OCI-LY1 (cell line): ENCODE measurements at regions not wholly inside any gene's neighbourhood (a gene's known extent, or its start where the extent isn't known, plus 50 kb on each side); places are given as distances from the start of the nearest gene placed in this dataset.

Experiments
- H2AFZ ChIP-seq: fragments of 200-600 bp; sonication (generic), shearing (Covaris generic); 2 replicates; pipeline ENCODE4 v1.6.0; 2014; ENCODE audit warnings: antibody characterized with exemption, mild to moderate bottlenecking, low read length
- H3F3A ChIP-seq: fragments of 200-600 bp; sonication (generic), shearing (Covaris generic); 2 replicates; pipeline ENCODE4 v1.6.0; 2014; ENCODE audit warnings: mild to moderate bottlenecking, antibody characterized with exemption, low read length, moderate library complexity; ENCODE audit not compliant: insufficient read depth
- H3K27ac ChIP-seq: fragments of 200-600 bp; sonication (generic); 2 replicates; pipeline ENCODE4 v1.5.1; 2014; ENCODE audit warnings: low read length, mixed run types, mild to moderate bottlenecking, low read depth; ENCODE audit not compliant: poor library complexity, severe bottlenecking
- H3K27me3 ChIP-seq: fragments of 200-600 bp; sonication (generic); 2 replicates; pipeline ENCODE4 v1.6.0; 2014; ENCODE audit warnings: antibody characterized with exemption, mild to moderate bottlenecking, low read length, moderate library complexity; ENCODE audit not compliant: insufficient read depth
- H3K36me3 ChIP-seq: fragments of 200-600 bp; sonication (generic); 2 replicates; pipeline ENCODE4 v1.6.1; 2014; ENCODE audit warnings: mild to moderate bottlenecking, antibody characterized with exemption, low read length, moderate library complexity, mixed read lengths; ENCODE audit not compliant: insufficient read depth
- H3K4me1 ChIP-seq: fragments of 200-600 bp; sonication (generic); 2 replicates; pipeline ENCODE4 v1.5.1; 2014; ENCODE audit warnings: mild to moderate bottlenecking, low read length, moderate library complexity; ENCODE audit not compliant: insufficient read depth, severe bottlenecking
- H3K4me2 ChIP-seq: fragments of 200-600 bp; sonication (generic), shearing (Covaris generic); 2 replicates; pipeline ENCODE4 v1.6.1; 2014; ENCODE audit warnings: low read length
- H3K4me3 ChIP-seq: fragments of 200-600 bp; sonication (generic); 2 replicates; pipeline ENCODE4 v1.5.1; 2014; ENCODE audit warnings: low read length, low read depth, mild to moderate bottlenecking, mixed read lengths; ENCODE audit not compliant: poor library complexity, severe bottlenecking
- H3K79me2 ChIP-seq: fragments of 200-600 bp; shearing (Covaris generic); 2 replicates; pipeline ENCODE4 v1.6.1; 2016; ENCODE audit warnings: mixed run types, low read length, mixed read lengths; ENCODE audit not compliant: insufficient read depth
- H3K9ac ChIP-seq: fragments of 200-600 bp; sonication (generic), shearing (Covaris generic); 2 replicates; pipeline ENCODE4 v1.6.1; 2014; ENCODE audit warnings: mild to moderate bottlenecking, low read length, mixed read lengths
- H3K9me2 ChIP-seq: fragments of 200-600 bp; sonication (generic), shearing (Covaris generic); 2 replicates; pipeline ENCODE4 v1.6.1; 2014; ENCODE audit warnings: low read depth, mild to moderate bottlenecking, low read length, mixed read lengths
- H3K9me3 ChIP-seq: fragments of 200-600 bp; shearing (Covaris generic); 2 replicates; pipeline ENCODE4 v1.6.1; 2014; ENCODE audit warnings: low read length, mixed read lengths
- H4K20me1 ChIP-seq: fragments of 200-600 bp; sonication (generic), shearing (Covaris generic); 2 replicates; pipeline ENCODE4 v1.6.0; 2016; ENCODE audit warnings: mild to moderate bottlenecking, low read length; ENCODE audit not compliant: insufficient read depth
- EZH2 ChIP-seq: fragments of 200-600 bp; sonication (generic), shearing (Covaris generic); IDR thresholded peaks from 2 replicates; pipeline ENCODE4 v1.8.0; 2017; ENCODE audit warnings: borderline replicate concordance, mixed run types, mild to moderate bottlenecking, antibody characterized with exemption, low read length, moderate library complexity, mixed read lengths
- TF ChIP-seq, protein P1 (sequence below): fragments of 200-600 bp; sonication (generic), shearing (Covaris generic); IDR thresholded peaks from 2 replicates; pipeline ENCODE4 v1.5.1; 2017; ENCODE audit warnings: mild to moderate bottlenecking, antibody characterized with exemption, low read length, moderate library complexity, mixed read lengths

DNA sequence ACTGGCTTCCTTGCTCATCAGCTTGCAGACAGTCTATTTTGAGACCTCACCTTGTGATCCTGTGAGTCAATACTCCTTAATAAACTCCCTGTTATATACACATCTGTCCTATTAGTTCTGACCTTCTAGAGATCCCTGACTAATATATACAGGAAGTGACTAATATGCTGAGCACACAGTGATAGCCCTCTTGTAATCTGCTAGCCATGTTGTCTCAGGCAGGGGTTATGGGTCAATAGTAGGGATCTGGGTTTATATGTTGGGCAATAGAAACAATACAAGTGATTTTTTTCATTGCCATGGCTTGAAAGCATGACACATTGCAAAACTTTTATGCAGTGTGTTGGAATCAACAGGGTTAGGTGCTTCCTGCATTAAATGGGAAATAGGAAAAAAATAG, 562.2 kb downstream of the GALC start:
- Histone ChIP-seq H3K79me2 (no peaks in the 10 kb centered on the region), H3K9ac (no peak overlapping the region), H3K9me3 (no peaks in the 10 kb centered on the region), H3K4me1 (no peaks in the 10 kb centered on the region), H3F3A (no peaks in the 10 kb centered on the region), H3K36me3 (no peaks in the 10 kb centered on the region), H3K27me3 (no peaks in the 10 kb centered on the region), H3K27ac (no peak overlapping the region), H3K4me2 (no peak overlapping the region), H3K9me2 (no peaks in the 10 kb centered on the region), H4K20me1 (no peaks in the 10 kb centered on the region), H2AFZ (no peak overlapping the region), H3K4me3 (no peak overlapping the region)
- TF ChIP-seq, protein P1, sequence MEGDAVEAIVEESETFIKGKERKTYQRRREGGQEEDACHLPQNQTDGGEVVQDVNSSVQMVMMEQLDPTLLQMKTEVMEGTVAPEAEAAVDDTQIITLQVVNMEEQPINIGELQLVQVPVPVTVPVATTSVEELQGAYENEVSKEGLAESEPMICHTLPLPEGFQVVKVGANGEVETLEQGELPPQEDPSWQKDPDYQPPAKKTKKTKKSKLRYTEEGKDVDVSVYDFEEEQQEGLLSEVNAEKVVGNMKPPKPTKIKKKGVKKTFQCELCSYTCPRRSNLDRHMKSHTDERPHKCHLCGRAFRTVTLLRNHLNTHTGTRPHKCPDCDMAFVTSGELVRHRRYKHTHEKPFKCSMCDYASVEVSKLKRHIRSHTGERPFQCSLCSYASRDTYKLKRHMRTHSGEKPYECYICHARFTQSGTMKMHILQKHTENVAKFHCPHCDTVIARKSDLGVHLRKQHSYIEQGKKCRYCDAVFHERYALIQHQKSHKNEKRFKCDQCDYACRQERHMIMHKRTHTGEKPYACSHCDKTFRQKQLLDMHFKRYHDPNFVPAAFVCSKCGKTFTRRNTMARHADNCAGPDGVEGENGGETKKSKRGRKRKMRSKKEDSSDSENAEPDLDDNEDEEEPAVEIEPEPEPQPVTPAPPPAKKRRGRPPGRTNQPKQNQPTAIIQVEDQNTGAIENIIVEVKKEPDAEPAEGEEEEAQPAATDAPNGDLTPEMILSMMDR: no peak
- TF ChIP-seq EZH2: no peak

DNA sequence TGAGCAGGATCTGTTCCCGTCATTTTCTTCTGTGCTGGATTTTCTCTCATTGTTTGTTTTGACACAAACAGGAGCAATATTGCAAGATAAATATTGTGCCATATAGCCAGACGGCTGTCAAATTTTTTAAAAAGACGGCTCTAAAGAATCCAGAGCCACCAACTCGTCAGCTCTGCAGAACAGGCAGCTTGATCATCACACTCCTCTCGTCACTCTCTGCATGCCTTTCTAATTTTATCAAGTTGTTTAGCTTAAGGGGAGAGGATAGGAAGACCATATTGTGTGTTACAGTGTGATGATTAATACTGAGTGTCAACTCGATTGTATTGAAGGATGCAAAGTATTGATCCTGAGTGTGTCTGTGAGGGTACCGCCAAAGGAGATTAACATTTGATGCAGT, 562.8 kb downstream of the GALC start:
- Histone ChIP-seq H3F3A (no peaks in the 10 kb centered on the region), H3K4me1 (no peaks in the 10 kb centered on the region), H3K27ac (no peak overlapping the region), H3K9ac (no peak overlapping the region), H3K9me2 (no peaks in the 10 kb centered on the region), H3K4me3 (no peak overlapping the region), H2AFZ (no peak overlapping the region), H3K79me2 (no peaks in the 10 kb centered on the region), H3K36me3 (no peaks in the 10 kb centered on the region), H3K4me2 (no peak overlapping the region), H3K9me3 (no peaks in the 10 kb centered on the region), H3K27me3 (no peaks in the 10 kb centered on the region), H4K20me1 (no peaks in the 10 kb centered on the region)
- TF ChIP-seq, protein P1: no peak
- TF ChIP-seq EZH2: no peak

DNA sequence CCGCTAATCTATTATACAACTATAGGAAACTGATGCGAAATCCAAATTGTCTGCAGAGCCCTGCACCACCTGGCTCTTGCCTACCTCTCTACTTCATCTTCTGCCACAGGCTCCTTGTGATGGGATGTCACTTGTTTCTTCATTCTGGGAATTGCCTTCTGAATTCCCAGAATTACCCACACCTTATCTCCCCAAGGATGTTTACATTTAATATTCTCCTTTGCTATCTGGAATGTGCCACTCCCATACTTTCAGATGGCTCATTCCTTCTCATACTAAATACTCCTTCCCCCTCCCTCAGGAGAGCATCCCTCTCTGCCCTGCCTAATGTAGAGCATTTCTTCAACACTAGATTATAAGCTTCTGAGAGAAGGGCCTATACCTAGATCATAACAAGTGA, 573.1 kb downstream of the GALC start:
- TF ChIP-seq, protein P1: no peak

More for the DNA sequence above, 573.1 kb downstream of the GALC start:
- H3K79me2 ChIP-seq: no peaks in the 10 kb centered on the region
- no peaks in the 10 kb centered on the region for H3K27me3 ChIP-seq
- no peak overlapping the region for H3K9ac ChIP-seq
- H3K9me3 ChIP-seq: no peaks in the 10 kb centered on the region
- no peaks in the 10 kb centered on the region for H4K20me1 ChIP-seq
- no peak overlapping the region for H3K27ac ChIP-seq
- H3K4me3 ChIP-seq: no peak overlapping the region
- H3K36me3 ChIP-seq: no peaks in the 10 kb centered on the region
- H3K4me1 ChIP-seq: no peaks in the 10 kb centered on the region
- H3F3A ChIP-seq: no peaks in the 10 kb centered on the region
- H2AFZ ChIP-seq: no peak overlapping the region
- no peaks in the 10 kb centered on the region for H3K9me2 ChIP-seq
- no peak overlapping the region for H3K4me2 ChIP-seq
